ENCODE measurements at regions not wholly inside any gene's neighbourhood (a gene's known extent, or its start where the extent isn't known, plus 50 kb on each side); places are given as distances from the start of the nearest gene placed in this dataset.

- Histone ChIP-seq H3K4me1 (ENCODE audit: control insufficient read depth in 2 of 3, insufficient read depth in 2 of 3, low read depth in 1 of 3, low read length in 3 of 3) (no peaks in the 10 kb centered on the region), H3K36me3 (ENCODE audit: control insufficient read depth in 2 of 3, insufficient read depth in 3 of 3, low read length in 3 of 3) (no peaks in the 10 kb centered on the region), H3K9ac (ENCODE audit: low read length in 3 of 3) (no peak overlapping the region), H3K4me3 (ENCODE audit: low read length in 3 of 3) (no peak overlapping the region), H3K27ac (ENCODE audit: low read depth in 2 of 2, low read length in 2 of 2) (no peak overlapping the region), H3K27me3 (ENCODE audit: control insufficient read depth, insufficient read depth, low read length) (no peaks in the 10 kb centered on the region), H3K9me3 (ENCODE audit: control insufficient read depth in 2 of 3, insufficient read depth in 1 of 3, low read length in 3 of 3) (peaks cover 0 to 2% (median 0%) of the 10 kb centered on the region in 3 donors)
- FAIRE-seq (no peak), DNase-seq (no peak)
- TF ChIP-seq CTCF (IDR thresholded peaks at IDR 0.05; ENCODE audit: borderline replicate concordance, extremely low read depth, insufficient read depth), result no peak
- intact Hi-C loops (cut with DNase I), result no loop called here
These were observed 567.6 kb upstream of the ADAMTS16 start for GRCh38 chr5:4572311-4573100.

- no peak for FAIRE-seq
- intact Hi-C loops (cut with DNase I), result no loop called here
- no peak for TF ChIP-seq CTCF (IDR thresholded peaks at IDR 0.05; ENCODE audit: borderline replicate concordance, extremely low read depth, insufficient read depth)
- Histone ChIP-seq H3K9ac (ENCODE audit: low read length in 3 of 3) (no peak overlapping the region), H3K27me3 (ENCODE audit: control insufficient read depth, insufficient read depth, low read length) (no peaks in the 10 kb centered on the region), H3K9me3 (ENCODE audit: control insufficient read depth in 2 of 3, insufficient read depth in 1 of 3, low read length in 3 of 3) (no peaks in the 10 kb centered on the region), H3K4me1 (ENCODE audit: control insufficient read depth in 2 of 3, insufficient read depth in 2 of 3, low read depth in 1 of 3, low read length in 3 of 3) (no peaks in the 10 kb centered on the region), H3K4me3 (ENCODE audit: low read length in 3 of 3) (no peak overlapping the region), H3K36me3 (ENCODE audit: control insufficient read depth in 2 of 3, insufficient read depth in 3 of 3, low read length in 3 of 3) (no peaks in the 10 kb centered on the region), H3K27ac (ENCODE audit: low read depth in 2 of 2, low read length in 2 of 2) (no peak overlapping the region)
- DNase-seq, result no peak
These were observed 564.5 kb upstream of the ADAMTS16 start for GRCh38 chr5:4575608-4576007.

- Histone ChIP-seq H3K4me1 (ENCODE audit: control insufficient read depth in 2 of 3, insufficient read depth in 2 of 3, low read depth in 1 of 3, low read length in 3 of 3) (peaks cover 0 to 3% (median 0%) of the 10 kb centered on the region in 3 donors), H3K27me3 (ENCODE audit: control insufficient read depth, insufficient read depth, low read length) (no peaks in the 10 kb centered on the region), H3K36me3 (ENCODE audit: control insufficient read depth in 2 of 3, insufficient read depth in 3 of 3, low read length in 3 of 3) (no peaks in the 10 kb centered on the region), H3K9me3 (ENCODE audit: control insufficient read depth in 2 of 3, insufficient read depth in 1 of 3, low read length in 3 of 3) (no peaks in the 10 kb centered on the region), H3K9ac (ENCODE audit: low read length in 3 of 3) (no peak overlapping the region), H3K27ac (ENCODE audit: low read depth in 2 of 2, low read length in 2 of 2) (no peak overlapping the region), H3K4me3 (ENCODE audit: low read length in 3 of 3) (no peak overlapping the region)
- intact Hi-C loops (cut with DNase I), result no loop called here
- DNase-seq, result no peak
- TF ChIP-seq CTCF (IDR thresholded peaks at IDR 0.05; ENCODE audit: borderline replicate concordance, extremely low read depth, insufficient read depth), result no peak
- no peak for FAIRE-seq
These were observed 563.9 kb upstream of the ADAMTS16 start for GRCh38 chr5:4576161-4576748.

Measured in kidney (tissue), 13 donors.